ENCODE measurements at regions not wholly inside any gene's neighbourhood (a gene's known extent, or its start where the extent isn't known, plus 50 kb on each side); places are given as distances from the start of the nearest gene placed in this dataset.

DNA sequence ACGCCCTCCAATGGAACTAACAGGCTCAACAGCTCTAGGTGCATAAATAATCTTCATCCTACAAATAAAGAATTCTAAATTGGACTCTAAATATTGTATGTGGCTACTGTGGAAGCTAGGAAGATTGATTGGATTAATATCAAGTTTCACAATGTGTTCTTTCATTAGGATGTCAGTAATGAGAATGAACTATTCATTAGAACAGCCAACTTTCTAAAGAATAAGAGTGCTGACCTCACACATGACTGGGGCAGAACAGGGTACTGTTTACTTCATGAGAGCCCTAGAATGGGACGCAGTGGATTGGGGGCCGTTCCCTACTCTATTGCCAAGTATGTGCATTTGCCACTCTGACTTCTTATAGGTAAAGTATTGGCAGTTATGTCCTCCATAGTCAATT, 528.2 kb upstream of the RBFOX1 start:
- TF ChIP-seq, protein P1, sequence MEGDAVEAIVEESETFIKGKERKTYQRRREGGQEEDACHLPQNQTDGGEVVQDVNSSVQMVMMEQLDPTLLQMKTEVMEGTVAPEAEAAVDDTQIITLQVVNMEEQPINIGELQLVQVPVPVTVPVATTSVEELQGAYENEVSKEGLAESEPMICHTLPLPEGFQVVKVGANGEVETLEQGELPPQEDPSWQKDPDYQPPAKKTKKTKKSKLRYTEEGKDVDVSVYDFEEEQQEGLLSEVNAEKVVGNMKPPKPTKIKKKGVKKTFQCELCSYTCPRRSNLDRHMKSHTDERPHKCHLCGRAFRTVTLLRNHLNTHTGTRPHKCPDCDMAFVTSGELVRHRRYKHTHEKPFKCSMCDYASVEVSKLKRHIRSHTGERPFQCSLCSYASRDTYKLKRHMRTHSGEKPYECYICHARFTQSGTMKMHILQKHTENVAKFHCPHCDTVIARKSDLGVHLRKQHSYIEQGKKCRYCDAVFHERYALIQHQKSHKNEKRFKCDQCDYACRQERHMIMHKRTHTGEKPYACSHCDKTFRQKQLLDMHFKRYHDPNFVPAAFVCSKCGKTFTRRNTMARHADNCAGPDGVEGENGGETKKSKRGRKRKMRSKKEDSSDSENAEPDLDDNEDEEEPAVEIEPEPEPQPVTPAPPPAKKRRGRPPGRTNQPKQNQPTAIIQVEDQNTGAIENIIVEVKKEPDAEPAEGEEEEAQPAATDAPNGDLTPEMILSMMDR (IDR thresholded peaks at IDR 0.05; ENCODE audit: low read depth, low read length) = no peak
- no peak for DNase-seq (ENCODE audit: low read depth in 2 of 2)
- no peak overlapping the region for H3K4me3 ChIP-seq (replicated peaks in 1 of 2; ENCODE audit: low read depth in 2 of 2, low read length in 2 of 2)

DNA sequence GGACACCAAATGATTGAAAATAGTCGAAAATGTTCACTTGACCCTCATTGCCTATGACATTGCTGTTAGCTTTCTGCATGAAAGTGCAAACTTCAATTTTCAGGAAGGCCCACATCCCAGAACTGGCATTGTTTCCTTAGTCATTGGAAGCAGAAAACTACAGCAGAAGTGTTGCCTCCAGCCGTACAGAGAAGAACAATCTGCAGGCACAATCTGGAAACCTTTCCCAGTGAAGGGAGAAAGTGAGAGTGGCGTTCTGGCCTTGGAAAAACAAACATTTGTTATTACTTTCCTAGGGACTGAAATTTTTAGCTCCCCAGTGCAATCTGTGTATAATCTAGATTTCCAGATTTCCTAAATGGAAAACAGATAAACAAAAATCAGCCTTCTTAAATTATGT, 529.5 kb upstream of the RBFOX1 start:
- H3K4me3 ChIP-seq (replicated peaks in 1 of 2; ENCODE audit: low read depth in 2 of 2, low read length in 2 of 2) = no peak overlapping the region
- TF ChIP-seq, protein P1 (IDR thresholded peaks at IDR 0.05; ENCODE audit: low read depth, low read length) = no peak
- no peak for DNase-seq (ENCODE audit: low read depth in 2 of 2)

DNA sequence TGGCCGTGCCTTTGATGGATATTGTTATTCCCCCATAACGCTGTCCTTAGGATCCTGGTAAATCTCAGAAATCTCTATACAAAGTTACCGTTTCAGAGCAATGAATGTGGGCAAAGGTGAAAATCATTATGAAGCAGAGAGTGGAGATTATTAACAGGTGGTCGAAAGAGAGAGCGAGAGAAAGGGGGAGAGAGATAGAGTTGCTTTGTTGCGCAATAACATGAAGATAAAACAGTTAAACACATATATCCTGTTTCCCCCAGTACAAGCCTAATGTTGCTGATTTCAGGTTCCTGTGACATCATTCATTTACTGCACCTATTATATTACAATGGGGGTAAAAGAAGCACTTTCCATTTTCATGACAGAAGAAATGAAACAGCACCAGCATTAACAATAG, 535.4 kb upstream of the RBFOX1 start:
- no peak overlapping the region for H3K4me3 ChIP-seq (replicated peaks in 1 of 2; ENCODE audit: low read depth in 2 of 2, low read length in 2 of 2)
- no peak for DNase-seq (ENCODE audit: low read depth in 2 of 2)
- TF ChIP-seq, protein P1 (IDR thresholded peaks at IDR 0.05; ENCODE audit: low read depth, low read length) = no peak

DNA sequence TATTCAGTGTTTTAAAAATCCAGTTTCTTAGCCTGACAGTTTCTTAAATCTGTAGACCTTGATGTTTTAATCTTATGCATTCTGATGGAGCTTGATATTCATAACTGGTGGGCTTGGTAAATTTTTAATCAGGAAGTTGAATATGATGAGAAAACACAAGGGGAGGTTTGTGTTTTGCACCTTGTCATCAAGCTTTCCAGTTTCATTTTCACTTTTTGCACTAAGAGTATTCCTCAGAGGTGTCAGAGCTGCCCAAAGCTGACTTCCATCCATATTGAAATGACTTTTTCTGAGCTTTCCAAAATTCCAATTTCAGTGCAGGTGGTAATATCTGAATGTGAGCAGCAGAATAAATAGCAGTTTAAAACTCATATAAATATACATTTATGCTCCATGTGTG, 555.0 kb upstream of the RBFOX1 start:
- H3K4me3 ChIP-seq (replicated peaks in 1 of 2; ENCODE audit: low read depth in 2 of 2, low read length in 2 of 2) = no peak overlapping the region
- no peak for DNase-seq (ENCODE audit: low read depth in 2 of 2)
- TF ChIP-seq, protein P1 (IDR thresholded peaks at IDR 0.05; ENCODE audit: low read depth, low read length) = no peak

DNA sequence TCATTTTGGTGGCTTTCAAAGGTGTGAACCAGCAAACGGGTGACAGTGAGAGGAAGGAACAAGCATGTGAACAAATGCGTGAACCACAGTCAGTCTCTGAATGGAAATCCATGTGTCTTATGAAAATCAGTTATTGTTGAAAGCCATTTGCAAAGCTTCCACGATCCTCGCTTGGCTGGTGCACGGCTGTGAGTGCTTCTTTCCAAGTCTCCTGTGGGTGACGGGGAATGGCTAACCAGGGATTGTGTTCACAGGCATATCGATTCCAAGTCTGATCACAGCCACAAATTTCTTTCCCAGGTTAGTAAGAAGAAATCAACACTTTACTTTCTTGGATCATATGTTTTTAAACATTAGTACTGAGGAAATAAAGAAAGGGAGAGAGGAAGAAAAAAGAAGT, 556.9 kb upstream of the RBFOX1 start:
- no peak for DNase-seq (ENCODE audit: low read depth in 2 of 2)
- H3K4me3 ChIP-seq (replicated peaks in 1 of 2; ENCODE audit: low read depth in 2 of 2, low read length in 2 of 2) = no peak overlapping the region
- TF ChIP-seq, protein P1 (IDR thresholded peaks at IDR 0.05; ENCODE audit: low read depth, low read length) = no peak

DNA sequence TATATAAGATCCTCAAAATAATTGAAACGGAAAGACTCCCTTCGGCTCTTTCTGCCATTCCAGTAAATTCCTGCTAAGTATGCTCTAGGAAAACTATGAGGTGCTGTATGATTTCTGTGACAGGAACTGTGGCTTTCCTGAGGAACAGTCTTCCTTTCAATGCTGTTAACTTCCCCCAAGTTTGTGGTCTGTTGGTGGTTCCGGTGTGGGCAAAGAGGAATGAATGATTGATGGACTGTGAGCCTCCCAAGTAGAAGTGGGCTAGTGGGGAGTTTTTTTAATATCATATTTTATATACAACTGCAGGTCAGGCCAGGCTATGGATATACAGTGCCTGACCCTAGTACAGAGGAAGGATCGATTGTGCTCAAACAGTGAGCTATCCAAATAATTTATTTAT, 560.7 kb upstream of the RBFOX1 start:
- no peak overlapping the region for H3K4me3 ChIP-seq (replicated peaks in 1 of 2; ENCODE audit: low read depth in 2 of 2, low read length in 2 of 2)
- TF ChIP-seq, protein P1 (IDR thresholded peaks at IDR 0.05; ENCODE audit: low read depth, low read length) = no peak
- DNase-seq (ENCODE audit: low read depth in 2 of 2) = no peak

DNA sequence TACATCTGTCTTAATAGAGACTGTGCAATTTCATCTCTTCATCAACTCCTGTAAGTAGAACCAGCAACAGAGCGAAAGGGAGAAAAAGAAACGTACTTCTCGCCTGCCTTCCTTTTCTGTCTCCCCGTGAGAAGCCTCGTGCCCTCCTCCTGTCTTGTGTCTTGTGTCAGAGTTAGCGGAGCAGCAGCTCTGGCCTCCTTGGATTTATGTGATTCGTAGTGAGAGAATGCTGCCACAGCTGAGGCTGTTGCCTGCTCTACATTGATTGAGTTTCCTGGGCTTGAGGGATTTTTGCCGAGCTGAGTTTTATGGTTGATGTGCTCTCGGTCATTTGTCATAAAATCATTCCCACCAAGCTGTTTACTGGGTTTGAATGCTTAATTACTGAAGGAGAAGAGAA, 579.1 kb upstream of the RBFOX1 start:
- TF ChIP-seq, protein P1 (IDR thresholded peaks at IDR 0.05; ENCODE audit: low read depth, low read length) = no peak
- H3K4me3 ChIP-seq (replicated peaks in 1 of 2; ENCODE audit: low read depth in 2 of 2, low read length in 2 of 2) = no peak overlapping the region
- no peak for DNase-seq (ENCODE audit: low read depth in 2 of 2)
